ENCODE measurements at regions not wholly inside any gene's neighbourhood (a gene's known extent, or its start where the extent isn't known, plus 50 kb on each side); places are given as distances from the start of the nearest gene placed in this dataset.

GRCh38 chr2:21254170-21254965 is 130.6 kb downstream of the TDRD15 start:
- ATAC-seq: no peak

DNA sequence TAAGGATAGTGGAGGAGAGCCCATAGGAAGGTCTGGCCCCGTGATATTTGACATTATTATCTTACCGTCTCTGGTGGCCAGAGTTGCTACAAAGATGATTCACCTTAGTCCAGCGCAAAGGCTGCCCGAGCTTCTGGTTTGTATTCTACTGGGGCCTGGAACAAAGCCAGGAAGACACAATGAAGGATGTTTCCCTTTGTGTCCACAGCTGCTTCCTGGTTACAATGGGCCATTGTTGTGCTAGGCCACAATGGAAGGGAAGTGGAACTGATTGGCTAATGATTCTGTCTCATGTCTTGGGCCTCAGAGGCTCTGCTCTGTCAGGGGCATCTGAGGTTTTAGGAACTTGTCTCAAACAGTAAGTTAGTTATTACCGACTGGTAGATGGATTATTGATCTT is 132.2 kb downstream of the TDRD15 start:
- peak; percentile 36 for ATAC-seq

- no peak for ATAC-seq
Observed at GRCh38 chr2:21257621-21258020, 133.9 kb downstream of the TDRD15 start.

DNA sequence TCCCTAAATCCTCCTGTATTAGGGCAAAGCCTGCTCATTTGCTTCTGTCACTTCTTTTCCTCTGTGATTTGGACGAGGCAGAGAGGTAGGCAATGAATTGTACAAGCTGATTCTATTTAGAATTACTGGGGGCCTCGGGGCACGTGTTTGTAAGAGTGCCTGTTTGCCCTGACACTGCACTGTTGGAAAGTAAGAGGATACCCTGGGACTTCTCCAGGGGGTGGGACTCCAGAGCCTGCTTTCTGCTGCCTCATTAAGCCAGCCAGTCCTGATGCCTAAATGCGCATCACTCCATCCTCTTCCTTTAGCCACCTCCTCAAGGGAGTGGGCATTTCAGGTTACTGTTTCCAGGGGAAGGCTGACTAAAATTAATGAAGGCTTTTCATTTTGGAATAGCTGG is 134.3 kb downstream of the TDRD15 start:
- no peak for ATAC-seq

DNA sequence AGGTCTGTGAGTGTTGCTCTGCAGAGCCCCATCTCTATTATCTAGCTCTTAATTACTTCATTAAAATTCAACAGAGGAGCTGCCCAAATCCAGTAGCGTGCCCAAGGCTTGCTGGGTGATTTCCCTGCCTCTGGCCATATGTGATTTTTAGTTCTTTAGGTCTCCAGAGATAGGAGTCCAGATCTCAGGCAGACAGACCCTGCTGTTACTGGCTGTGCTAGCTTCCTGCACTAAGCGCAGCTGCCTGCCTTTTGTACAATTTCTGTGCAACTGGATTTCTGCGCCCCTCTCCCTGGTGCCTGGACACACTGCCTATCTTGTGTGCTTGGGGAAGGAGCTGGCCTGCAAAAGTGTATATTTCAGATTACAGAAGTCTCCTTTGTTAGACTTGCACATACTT is 136.5 kb downstream of the TDRD15 start:
- no peak for ATAC-seq

DNA sequence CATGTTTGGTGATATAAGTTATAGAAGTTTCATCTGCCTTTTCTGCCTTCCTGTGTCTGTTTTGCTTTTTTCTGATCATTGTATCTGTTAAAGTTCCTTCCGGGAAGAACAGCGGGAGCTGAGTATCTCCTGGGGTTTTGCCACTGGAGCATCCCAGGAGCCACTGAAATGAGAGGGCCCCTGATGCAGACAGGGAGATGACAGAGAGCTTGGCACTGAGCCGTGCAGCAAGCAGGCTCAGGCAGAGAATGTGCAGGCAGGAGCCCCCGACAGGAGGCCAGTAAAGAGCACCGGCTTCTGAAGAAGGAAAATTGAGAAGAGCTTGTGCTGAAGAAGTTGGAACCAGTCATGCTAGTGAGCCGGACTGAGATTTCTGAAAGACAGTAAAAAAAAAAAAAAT is 137.8 kb downstream of the TDRD15 start:
- ATAC-seq: no peak

DNA sequence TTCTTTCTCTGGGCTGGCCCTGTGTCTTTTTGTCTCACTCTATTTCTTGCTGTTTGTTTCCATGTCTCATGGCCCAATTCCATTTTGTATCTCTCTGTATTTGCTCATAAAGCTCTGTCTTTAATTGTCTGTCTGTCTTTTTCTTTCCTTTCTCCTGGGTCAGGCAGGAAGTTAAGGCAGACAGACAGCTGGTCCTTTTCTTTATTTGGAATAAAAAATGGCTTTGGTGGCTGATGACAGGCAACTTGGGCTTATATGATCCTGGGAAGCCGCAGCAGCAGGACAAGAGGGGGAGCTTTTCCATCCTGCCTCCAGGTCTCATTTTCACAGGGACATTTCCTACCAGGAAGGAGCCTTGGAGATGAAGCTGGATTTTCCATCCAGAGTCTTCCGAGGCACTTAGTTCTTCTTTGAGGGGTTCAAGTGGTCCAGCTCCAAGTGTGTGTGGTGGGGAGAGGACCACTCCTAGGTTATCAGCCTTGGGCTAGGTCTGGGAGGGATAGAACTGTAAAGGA is 138.7 kb downstream of the TDRD15 start:
- ATAC-seq: no peak

- no peak for ATAC-seq
Observed at GRCh38 chr2:21263622-21264021, 139.9 kb downstream of the TDRD15 start.

GRCh38 chr2:21265752-21266151 is 142.0 kb downstream of the TDRD15 start:
- ATAC-seq: no peak

DNA sequence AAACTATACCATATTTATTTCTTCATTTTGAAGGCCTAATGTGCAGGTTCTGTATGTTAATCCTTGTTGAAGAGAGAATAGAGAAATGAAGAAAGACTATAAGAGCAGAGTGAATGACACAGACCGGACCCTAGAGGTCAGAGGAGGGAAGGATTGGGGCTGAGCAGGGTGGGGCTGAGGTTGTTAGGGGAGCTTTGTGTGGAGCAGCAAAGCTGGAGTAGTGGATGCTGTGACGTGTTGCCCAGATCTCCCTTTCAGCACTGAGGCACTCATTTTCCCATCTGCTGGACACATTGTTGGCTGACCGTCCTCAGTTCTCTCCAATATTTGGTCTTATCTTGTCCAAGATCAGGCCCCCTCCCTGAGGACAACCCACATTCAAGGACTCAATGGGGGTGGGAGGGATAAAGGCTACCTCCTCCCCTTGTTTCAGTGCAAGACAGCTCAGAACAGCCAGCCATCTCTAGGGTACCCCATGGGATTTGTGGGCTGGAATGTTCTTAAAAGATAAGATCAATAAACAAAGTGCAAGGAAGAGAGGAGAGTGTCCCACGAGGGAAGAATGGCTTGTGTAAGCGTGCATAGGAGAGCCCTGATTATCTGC is 143.6 kb downstream of the TDRD15 start:
- no peak for ATAC-seq

DNA sequence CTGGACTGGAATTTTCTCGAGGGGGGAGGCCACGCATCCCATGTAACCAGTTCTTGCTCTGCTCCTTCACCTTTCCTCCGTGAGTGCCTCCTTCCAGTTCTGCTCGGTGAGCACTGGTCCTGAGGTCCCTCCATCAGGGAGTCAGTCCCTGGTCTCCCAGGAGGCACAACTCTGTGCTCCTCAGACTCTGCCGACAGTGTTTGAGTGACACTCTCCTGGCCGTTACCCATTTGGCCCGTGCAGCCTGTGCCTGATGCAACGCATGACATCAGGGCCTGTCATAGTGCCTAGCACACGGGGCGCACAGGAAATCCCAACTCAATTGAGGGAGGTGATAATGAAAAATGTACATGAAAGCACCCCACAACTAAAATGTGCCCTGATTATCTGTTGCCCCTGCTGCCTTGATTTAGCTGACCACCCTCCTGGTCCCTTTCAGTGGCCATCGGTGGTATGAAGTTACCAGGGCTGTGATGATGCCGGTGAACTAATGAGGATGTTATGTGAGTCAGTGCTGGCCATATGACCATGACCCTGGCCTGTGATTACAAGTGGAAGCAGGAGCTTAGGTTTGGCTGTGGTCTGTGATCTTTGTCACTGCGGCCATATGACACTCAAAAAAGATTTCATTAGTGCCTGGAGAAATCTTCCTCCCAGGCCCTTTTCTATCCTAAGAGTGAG is 144.6 kb downstream of the TDRD15 start:
- ATAC-seq: no peak

- ATAC-seq: no peak
Observed at GRCh38 chr2:21268878-21269224, 145.1 kb downstream of the TDRD15 start.

DNA sequence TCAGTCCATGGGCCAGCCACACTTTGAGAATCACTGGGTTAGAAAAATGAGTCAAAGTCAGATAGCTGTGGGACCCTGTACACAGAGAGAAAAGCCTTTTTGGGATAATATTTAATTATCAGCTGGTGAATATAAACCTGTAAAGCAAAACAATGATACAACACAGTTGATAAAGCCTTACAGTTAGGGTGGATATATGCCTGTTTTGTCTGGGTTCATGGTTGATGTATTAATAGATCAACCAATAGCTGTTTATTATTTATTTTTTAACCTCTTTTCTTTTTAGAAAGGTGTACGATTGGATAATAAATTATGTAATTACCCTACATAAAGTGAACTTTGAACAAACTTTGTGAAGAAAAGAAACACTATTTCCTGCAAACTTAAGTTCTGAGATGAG is 145.6 kb downstream of the TDRD15 start:
- ATAC-seq: no peak

- no peak for ATAC-seq
Observed at GRCh38 chr2:21270083-21270491, 146.3 kb downstream of the TDRD15 start.

GRCh38 chr2:21270708-21271122 is 146.9 kb downstream of the TDRD15 start:
- ATAC-seq: peak; percentile 8

GRCh38 chr2:21276163-21276562 is 152.4 kb downstream of the TDRD15 start:
- no peak for ATAC-seq

DNA sequence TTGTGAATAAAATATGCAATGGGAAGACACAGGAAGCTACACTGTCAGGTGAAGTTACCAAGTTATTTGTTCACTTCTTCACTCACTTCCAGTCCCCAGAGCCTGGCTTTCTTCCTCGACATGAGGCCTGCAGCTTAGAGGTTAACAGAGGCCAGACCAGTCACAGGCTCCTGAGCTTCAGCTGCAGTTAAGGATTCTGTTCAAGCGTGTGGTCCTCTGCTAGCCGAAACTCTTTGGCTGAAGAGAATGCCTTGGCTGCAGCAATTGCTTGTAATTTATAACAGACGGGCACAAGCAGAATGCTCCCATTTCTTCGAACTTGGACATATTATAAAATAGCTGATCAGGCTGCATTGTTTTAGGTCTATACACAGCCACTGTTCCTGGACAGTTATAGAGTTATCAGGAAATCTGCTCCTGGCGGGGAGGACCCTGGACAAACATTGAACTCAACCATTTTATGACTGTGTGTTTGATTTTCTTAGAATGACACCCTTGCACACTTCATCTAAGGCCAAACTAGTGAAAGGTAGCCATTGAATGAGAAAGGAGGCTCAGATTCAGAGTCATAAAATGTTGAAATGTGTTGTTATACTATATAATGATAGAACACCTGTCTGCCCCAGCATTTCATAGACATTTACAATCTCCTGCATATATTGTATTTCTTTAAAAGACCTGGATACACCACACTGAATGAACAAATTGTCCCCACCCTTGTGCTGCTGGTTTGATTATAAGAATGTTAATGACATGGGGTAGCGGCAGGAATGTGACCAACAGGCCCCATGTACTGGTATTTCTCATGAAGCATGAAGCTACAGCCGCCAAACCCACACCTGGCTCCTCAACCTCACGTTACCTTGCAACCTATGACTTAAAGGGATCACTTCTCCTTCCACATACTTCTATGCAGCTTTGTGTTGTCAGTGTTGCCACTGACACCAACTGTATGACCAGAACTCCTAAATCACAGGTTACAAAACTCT is 153.6 kb downstream of the TDRD15 start:
- no peak for ATAC-seq

GRCh38 chr2:21279525-21279924 is 155.8 kb downstream of the TDRD15 start:
- ATAC-seq: no peak

DNA sequence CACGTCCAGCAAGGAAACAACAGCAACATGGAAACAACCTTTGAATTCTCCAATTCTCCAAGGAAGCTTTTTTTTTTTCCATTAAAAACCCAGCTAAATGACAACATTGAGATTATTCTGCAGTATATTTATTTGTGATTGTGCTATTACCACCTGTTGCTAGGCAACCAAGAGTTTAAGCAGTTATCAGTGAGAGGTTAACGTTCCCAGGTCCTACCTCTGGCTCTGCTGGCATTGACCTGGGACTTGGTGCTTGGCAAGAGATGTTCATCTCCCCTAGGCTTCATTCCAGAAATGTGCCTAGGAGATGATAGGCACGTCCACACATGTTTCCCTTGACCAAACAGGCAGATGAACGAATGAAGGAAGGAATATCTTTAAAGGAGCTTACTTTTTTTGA is 157.0 kb downstream of the TDRD15 start:
- no peak for ATAC-seq

DNA sequence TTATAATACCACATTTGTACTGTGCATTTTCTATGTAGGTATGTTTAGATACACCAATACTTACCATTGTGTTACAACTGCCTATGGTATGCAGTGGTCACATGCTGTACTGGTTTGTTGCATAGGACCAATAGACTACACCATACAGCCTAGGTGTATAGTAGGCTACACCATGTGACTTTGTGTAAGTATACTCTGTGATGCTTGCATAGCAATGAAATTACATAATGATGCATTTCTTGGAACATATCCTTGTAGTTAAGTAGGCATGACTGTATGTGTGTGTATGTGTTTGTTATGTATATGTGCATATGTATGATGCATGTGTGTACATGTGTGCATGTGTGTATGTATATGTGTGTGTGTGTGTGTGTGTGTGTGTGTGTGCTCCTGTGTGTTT is 157.6 kb downstream of the TDRD15 start:
- no peak for ATAC-seq

GRCh38 chr2:21281791-21282514 is 158.2 kb downstream of the TDRD15 start:
- no peak for ATAC-seq

DNA sequence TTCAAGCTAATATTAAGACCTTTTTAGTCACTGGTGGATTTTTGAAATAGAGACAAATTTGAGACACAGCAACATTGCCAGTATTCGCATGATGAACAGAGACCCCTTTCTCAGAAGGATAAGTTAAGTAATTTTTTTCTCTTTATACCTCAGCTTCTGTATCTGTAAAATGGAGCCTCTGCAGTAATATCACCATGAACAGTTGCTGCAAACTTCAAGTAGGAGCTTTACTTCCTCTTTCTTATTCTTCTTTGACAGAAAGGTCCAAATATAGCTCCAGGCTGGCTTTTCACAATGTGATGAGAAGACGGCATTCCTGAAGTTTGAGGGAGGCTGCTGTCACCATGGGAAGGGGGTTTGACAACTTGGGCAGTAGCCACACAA is 158.7 kb downstream of the TDRD15 start:
- no peak for ATAC-seq

Measured in esophagus mucosa (tissue), 1 donor.